ENCODE measurements at regions not wholly inside any gene's neighbourhood (a gene's known extent, or its start where the extent isn't known, plus 50 kb on each side); places are given as distances from the start of the nearest gene placed in this dataset.

DNA sequence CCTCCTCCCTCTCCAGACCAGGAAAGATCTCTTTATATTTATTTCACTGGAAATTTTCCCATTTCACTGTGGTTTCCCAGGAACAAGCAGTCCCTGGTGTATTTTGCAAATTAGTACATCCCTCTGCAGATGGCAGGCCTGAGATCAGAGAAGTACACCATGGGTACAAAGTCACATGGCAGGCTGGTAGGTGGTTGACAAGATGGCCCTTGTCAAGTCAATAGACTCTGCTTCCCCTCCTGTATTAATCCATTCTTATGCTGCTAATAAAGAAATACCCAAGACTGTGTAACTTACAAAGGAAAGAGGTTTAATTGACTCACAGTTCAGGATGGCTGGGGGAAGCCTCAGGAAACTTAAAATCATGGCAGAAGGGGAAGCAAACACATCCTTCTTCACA is 51.6 kb upstream of the KSR1 start:
- Histone ChIP-seq H3K4me1 (ENCODE audit: insufficient read depth, low read length) (peaks cover 12% of the 10 kb centered on the region), H4K20me1 (ENCODE audit: insufficient read depth, low read length) (no peaks in the 10 kb centered on the region), H3K4me3 (ENCODE audit: insufficient read depth, low read depth, low read length) (no peak overlapping the region), H2AFZ (ENCODE audit: low read depth, low read length) (no peak overlapping the region), H3K27ac (ENCODE audit: low read depth, low read length) (no peak overlapping the region), H3K79me2 (ENCODE audit: insufficient read depth, low read length) (no peaks in the 10 kb centered on the region), H3K9me3 (ENCODE audit: insufficient read depth, low read depth, low read length) (no peaks in the 10 kb centered on the region), H3K9ac (ENCODE audit: low read length) (no peak overlapping the region), H3K27me3 (ENCODE audit: insufficient read depth, low read length) (no peaks in the 10 kb centered on the region), H3K36me3 (ENCODE audit: insufficient read depth, low read length) (no peaks in the 10 kb centered on the region), H3K4me2 (ENCODE audit: low read length) (no peak overlapping the region)
- H3K27me3 Mint-ChIP-seq (ENCODE audit: low read depth, unreplicated experiment), result peaks cover 5% of the 10 kb centered on the region
- H3K36me3 Mint-ChIP-seq (ENCODE audit: low read depth, unreplicated experiment), result peaks cover 3% of the 10 kb centered on the region
- H3K4me3 Mint-ChIP-seq (ENCODE audit: unreplicated experiment), result no peak overlapping the region
- TF ChIP-seq, protein P1, sequence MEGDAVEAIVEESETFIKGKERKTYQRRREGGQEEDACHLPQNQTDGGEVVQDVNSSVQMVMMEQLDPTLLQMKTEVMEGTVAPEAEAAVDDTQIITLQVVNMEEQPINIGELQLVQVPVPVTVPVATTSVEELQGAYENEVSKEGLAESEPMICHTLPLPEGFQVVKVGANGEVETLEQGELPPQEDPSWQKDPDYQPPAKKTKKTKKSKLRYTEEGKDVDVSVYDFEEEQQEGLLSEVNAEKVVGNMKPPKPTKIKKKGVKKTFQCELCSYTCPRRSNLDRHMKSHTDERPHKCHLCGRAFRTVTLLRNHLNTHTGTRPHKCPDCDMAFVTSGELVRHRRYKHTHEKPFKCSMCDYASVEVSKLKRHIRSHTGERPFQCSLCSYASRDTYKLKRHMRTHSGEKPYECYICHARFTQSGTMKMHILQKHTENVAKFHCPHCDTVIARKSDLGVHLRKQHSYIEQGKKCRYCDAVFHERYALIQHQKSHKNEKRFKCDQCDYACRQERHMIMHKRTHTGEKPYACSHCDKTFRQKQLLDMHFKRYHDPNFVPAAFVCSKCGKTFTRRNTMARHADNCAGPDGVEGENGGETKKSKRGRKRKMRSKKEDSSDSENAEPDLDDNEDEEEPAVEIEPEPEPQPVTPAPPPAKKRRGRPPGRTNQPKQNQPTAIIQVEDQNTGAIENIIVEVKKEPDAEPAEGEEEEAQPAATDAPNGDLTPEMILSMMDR (IDR thresholded peaks at IDR 0.05; ENCODE audit: insufficient read depth, low read depth, low read length), result no peak
- no peak for TF ChIP-seq EZH2 (IDR thresholded peaks at IDR 0.05; ENCODE audit: insufficient read depth, low read length)
- FAIRE-seq, result no peak
- peaks cover 20% of the 10 kb centered on the region for H3K4me1 Mint-ChIP-seq (ENCODE audit: low read depth, unreplicated experiment)
- H3K9me3 Mint-ChIP-seq (ENCODE audit: unreplicated experiment), result peaks cover 4% of the 10 kb centered on the region
- DNase-seq (ENCODE audit: low read depth), result no peak
- H3K27ac Mint-ChIP-seq (ENCODE audit: unreplicated experiment), result no peak overlapping the region
